HuH-7 (cell line): ENCODE measurements at regions not wholly inside any gene's neighbourhood (a gene's known extent, or its start where the extent isn't known, plus 50 kb on each side); places are given as distances from the start of the nearest gene placed in this dataset.
"Not testable (repeated sequence)": the region's sequence is repeated elsewhere in the genome, so short reads cannot be mapped to it uniquely, and the experiment has no call there.

Source experiments
- DNase-seq: peaks from one replicate; pipeline ENCODE4 v3.0.0; 2011; ENCODE audit warnings: low spot score

DNA sequence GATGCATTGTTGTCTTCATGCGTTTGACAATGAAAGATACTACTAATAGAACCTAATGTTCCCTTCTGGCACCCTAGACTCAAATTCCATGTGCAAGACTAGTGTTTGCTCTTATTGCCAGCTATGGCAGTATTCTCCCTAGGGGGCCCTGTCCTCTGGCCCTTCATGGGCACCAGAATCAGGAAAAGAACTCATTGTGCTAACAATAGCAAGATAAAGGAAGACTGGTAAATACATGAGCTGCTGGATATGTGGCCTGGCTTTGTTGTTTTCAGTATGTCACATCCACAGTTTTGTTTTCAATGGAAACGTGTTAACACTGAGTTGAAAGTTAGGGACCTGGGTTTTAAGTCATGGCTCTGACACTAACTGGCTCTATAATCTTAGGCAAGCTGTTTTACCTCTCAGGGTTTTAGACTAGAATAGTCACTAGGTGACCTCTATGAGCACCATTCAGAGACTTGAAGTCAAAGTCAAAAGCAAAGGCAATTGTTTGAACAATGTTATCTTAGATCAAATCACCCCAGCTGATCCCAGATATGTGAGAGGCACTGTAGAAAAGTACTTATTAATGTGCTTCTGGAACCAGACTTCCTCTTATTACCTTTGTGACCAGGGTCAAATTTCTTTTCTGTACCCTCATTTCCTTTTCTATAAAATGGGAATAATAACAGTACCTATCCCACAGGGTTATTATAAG lies 253.7 kb upstream of the DIAPH2 start:
- DNase-seq: no peak

DNA sequence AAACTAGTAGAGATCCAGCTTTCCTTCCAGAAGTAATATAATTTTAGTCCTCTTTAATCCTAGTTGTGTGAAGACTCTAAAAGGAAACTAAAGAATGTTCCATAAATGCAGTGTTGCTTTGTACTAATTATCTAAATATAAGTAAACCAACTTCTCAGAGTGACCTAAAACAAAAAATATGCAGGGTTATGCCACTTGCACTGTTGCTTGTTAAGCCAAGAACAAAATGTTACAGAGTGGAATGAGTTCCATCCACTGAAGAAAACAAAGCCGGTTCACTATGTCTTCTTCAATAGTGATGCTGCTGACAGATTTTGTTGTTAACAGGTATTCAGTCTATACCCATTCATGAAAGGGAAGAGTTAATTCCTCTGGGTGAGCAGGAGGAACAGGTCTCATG lies 252.0 kb upstream of the DIAPH2 start:
- no peak for DNase-seq

DNA sequence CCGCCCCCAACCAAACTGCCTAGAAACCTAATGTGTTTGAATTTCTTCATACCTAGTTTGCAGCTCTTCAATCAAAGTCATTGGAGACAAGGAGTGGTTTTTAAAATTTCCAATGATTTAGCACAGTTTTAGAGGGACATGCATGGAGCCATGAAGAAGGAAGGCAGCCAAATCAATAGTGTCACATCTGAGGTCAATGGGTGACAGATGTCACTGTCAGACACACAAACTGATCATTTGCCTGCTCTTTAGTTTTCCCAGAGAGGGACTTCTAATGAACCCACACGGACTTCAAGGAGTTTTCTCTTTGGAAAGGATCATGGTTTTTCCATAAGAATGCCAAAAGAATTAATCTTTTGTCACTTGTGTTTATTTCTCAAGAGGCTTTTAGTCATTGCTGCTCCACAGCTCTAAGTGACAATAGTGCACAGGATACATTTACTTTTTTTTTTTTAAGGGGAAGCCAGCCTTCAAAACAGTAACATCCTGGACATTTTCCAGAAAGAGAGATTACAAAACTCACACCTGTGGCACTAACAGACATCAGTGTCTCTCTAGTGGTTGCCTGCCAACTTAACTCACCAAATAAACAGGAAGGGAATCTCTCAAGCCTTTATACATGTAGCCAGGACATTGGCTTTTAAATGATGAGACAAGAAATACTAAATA lies 251.1 kb upstream of the DIAPH2 start:
- no peak for DNase-seq

DNA sequence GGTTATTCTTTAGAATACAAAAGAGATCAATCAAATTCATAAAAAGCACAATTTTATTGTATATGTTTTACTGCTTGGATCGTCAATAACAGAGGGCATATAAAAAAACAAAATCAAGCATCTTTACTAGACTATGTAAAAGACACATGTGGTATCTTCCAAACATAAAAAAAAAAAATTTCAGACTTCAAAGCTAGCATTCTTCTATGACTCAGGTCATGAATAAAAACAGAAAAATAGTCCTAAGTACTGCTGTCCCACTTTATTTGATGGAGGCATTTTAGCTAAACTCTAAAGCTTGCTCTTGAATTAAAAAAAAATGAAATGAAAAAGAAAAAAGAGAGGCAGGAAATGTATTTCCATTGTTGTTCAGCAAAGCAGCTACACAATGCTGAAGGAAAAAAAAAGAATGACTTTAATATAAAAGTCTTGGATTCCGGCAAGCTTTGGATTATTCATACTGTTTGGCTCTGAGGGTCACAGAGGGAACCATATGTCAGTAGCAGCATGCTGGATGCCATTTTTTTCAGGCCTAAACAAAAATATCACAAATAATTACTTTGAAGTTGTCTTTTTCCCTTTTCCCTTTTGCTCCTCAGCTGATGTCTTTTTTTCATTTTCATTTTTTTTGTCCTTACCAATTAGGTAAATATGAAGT lies 249.1 kb upstream of the DIAPH2 start:
- DNase-seq: no peak

DNA sequence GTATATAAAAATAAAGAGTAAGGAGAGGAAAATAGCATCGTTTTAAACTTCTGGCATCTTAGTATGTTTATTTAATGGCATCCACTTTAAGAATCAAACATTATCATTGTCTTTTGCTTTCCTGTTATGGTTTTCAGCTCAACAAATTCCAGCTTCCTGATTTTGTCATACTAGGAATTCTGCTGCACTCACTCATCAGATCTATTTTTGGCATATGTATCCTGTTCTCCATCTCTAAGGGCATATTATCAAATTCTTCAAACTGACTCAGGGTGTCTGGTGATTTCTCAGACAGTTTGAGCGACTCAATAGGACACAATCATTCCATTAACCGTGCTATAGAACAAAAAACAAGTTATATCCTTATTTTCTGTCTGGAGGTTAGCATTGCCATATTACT lies 248.5 kb upstream of the DIAPH2 start:
- no peak for DNase-seq

DNA sequence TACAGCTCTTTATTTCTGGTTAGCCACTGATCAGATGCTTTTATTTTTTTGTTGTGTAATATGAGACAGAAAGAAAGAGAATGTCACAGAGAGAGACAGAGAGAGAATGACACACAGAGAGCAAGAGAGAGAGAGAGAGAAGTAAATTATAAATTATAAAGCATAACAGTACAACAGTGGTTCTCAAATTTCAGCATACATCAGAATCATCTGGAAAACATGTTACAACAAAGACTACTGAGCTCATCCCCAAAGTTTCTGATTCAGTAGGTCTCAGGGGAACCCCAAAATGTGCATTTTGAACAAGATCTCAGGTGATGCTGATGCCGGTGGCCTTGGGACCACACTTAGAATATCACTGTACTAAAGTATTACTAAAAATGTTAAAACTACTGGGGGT lies 245.8 kb upstream of the DIAPH2 start:
- DNase-seq: no peak

DNA sequence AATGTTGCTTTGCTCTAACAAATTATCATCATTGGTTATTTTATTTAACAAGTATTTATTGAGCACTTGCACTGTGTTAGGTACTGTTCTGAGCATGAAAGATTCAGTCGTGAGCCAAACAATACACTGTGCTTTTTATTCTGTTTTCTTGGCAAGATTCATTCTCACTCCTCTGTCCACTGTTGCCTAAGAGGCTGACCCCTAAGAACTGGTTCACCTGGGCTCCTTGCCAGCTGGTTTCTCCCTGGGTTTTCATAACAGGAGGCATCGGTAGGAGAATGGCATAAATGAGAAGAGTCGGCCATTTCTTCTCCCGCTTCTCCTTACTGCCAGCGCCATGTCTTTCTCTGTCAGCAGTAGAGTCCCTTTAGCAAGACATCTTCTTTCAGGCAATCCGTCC lies 243.7 kb upstream of the DIAPH2 start:
- no peak for DNase-seq

DNA sequence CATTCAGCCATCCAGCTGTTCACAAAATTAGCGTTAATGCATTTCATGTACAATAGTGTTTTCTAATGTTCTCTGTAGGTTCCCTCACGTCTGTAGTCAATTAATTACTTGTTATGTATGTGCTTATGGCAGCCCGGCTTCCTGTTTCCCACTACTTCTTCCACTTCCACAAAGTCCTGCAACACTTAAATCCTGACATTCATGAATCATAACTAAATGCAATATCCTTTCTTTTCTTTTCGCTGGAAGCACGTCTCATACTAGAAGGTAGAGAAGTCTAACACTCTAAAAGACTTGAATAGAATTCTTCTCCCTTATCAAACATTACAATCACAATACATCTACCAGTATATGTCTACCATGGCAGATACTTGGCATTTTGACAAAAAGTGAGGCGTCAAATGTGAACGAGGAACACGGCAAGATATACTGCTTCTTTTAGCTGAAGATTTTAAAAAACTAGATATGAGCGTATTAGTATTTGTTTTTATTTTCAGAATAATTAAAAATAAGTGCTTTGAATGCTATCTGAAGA lies 239.0 kb upstream of the DIAPH2 start:
- DNase-seq: no peak

DNA sequence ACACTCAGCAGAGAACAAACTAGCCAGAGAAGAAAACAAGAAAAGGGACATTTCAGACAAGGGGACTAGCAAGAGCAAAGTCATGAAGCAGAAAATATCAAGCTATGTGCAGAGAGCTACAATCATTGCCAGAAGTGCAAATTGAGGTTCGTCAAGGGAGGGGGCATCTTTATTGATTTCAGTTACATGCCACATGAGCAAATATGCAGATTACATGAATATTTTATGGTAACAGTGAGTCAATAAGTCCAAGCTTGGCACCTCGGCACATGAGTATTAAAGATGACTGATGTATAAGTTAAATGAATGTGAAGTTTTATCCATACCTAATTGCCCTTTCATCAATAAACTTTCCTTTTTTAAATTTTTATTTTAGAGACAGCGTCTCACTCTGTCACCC lies 238.1 kb upstream of the DIAPH2 start:
- DNase-seq: no peak

DNA sequence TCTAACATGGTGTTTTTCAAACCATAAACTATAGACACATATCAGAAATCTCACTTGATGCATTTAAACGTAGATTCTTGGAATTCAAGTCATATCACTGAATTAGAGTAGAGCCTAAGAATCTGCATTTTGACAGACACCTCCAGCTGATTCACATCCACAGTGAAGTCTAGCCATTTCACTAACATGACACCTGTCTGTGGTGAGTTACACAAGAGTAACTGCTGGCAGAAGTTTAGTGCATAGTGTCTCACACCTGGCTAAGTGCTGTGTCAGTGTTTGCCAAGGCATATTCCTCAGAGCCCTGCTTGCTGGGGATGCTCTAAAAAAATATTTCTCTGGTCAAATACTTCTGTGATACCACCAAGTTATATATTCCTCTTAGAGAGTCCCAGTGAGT lies 237.5 kb upstream of the DIAPH2 start:
- DNase-seq: no peak

DNA sequence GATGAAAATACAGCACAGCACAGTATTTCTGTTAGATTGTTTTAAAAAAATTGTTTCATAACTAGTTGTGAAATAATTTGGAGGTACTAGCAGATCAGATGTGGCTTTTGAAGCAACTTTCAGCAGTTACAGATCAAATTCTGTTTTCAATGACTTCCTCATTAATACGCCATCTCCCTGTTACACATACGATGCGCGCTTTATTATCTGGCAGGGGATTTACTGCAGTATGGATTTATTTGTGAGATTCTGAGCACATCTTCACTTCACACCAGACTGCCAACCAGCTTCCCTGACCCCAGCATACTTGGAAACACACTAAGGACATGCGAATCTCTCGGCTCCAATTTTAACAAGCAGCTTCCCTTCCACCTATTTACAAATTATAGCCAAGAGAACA lies 235.5 kb upstream of the DIAPH2 start:
- DNase-seq: no peak

DNA sequence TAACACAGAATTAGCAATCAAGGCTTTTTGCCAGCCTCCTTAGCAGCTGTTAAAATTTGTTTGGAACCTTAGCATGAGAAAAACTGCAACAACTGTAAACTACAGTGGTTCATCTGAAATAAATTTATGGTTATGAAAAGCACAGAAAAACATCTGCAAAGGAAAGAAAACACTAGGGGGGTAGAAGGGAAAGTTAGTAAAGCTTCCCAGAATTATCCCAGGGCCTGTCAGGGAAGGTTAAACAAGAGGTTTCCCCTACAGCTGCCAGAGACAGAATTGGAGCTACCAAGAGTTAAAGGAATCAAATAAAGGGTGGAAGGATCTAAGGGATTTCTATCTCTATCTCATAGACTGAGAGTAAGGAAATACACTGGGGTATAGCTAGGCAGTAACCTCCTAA lies 234.7 kb upstream of the DIAPH2 start:
- no peak for DNase-seq

DNA sequence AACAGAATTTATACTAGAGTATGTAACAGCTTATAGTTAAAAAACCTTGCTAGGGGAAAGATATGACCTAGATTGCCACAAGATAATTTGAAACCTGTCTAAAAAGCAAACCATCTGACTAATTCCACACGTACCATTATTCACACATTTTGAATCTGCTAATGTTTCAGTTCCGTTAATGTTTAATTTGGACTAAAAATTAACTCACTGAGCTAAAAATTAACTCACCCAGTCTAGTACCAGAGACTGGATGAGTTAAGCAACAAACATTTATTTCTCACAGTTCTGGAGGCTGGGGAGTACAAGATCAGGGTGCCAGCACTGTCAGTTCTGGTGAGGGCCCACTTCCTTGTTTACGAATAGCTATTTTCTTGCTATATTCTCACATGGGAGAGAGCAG lies 231.5 kb upstream of the DIAPH2 start:
- no peak for DNase-seq

DNA sequence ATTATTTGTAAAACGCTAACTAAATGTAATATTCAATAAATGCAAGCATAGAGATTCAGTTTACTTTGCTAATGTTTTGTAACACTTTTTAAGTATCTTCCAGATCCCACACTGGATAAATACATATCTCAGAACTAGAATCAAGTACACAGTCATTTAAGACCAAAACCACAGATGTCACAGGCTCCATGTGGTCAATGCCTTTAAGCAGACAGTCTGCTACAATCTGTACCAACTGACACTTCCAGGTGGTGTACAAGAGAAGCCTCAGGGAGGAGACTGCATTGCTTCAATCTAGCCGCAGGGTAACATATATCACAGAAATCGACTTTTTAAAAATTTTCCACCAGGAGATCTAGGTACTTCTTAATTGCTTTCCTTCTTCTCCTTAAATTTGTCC lies 229.6 kb upstream of the DIAPH2 start:
- DNase-seq: no peak

DNA sequence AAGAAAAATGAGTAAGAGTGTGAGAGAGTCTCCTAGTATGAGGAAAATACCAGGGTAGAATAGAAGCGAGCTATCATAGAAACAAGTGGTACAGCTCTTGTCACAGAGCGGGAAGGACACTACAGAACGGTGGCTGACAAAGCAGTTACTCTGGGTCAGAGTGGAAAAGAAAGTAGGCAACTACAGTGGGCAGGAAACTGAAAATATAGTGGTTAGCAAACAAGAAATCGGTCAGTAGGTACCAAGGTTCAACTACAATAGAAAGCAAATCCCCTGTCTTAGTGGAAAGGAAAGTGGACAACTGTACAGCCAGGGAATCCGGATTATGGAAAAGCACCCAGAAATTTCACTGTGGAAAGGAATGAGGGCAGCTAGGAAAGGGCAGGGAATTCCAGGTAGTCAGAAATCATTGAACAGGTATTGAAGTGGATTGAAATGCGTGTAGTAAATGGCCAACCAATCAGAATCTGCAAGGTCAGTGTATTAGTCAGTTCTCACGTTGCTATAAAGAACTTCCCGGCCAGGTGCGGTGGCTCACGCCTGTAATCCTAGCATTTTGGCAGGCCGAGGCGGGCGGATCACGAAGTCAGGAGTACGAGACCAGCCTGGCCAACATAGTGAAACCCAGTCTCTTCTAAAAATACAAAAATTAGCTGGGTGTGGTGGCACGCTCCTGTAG lies 219.6 kb upstream of the DIAPH2 start:
- DNase-seq: peak; percentile 1

DNA sequence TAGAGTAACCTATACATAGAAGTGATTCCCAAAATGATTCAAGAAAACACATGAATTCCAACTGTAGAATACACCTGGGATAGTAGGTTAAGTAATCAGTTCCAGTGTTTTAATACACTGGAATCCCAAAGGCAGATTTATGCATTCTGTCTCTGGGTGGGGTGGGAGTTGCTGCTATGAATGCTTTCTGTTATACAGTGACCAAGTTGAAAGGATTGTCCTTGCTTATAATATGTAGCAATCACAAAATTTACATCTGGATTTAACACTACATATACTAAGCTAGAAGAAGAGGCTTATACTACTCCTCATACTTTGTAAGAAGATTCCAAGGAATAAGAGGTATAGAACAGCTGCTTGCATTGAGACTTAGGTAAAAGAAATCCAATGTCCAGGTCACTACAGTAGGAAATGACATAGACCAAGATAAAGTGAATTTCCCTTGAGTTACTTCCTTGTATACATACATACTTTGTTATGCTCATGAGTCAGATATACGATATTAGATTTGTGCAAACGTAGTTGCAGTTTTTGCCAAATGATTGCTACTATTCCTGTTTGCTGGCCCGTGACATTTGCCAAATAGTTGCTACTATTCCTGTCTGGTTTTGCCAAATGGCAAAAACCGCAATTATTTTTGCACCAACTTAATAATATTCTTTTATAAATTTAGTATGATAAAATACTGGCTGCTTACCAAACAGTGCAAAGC lies 210.5 kb upstream of the DIAPH2 start:
- DNase-seq: no peak

DNA sequence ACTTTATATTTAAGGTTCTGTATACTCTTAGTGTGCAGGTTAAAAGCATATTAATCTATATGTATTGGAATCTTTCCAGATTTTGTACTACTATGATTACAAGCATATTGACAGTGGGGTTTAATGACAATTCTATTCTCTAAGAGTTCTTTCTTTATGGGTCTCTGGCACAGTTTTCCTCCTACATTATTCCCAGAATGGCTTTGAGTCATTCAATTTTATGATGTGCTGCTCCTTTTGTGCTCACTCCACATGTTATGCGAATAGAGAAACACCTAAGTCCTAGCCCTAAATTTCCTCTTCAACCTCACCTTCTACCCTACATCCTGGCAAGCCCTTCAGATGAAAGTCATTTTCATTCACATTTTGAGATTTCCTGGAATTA lies 209.9 kb upstream of the DIAPH2 start:
- DNase-seq: no peak

DNA sequence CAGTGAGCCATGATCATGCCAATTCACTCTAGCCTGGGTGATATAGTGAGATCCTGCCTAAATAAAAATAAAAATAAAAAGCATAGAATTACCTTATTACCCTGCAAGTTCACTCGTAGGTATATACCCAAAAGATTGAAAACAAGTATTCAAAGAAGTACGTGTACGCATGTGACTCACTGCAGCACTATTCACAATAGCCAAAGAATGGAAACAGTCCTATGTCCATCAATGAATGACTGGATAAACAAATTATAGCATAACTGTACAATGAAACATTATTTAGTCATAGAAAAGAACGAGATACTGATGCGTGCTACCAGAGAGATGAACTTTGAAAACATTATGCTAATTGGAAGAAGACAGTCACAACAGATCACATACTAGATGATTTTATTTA lies 204.6 kb upstream of the DIAPH2 start:
- no peak for DNase-seq

DNA sequence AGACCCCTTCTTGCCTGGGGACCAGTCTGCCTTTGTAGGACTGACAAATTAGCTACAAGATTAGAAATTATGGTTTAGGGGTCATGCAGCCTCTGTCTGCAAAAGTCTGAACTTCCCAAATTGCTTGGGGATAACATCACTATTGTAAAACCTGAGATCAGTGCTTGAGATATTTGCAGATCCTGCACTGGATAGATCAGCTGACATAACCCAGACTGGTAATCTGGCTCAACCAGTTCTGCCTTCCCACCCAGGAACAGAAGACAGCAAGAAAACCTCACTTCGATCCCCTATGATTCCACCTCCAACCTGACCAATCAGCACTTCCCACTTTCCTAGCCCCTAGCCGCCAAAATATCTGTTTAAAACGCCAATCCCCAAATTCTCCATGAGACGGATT lies 202.8 kb upstream of the DIAPH2 start:
- no peak for DNase-seq

DNA sequence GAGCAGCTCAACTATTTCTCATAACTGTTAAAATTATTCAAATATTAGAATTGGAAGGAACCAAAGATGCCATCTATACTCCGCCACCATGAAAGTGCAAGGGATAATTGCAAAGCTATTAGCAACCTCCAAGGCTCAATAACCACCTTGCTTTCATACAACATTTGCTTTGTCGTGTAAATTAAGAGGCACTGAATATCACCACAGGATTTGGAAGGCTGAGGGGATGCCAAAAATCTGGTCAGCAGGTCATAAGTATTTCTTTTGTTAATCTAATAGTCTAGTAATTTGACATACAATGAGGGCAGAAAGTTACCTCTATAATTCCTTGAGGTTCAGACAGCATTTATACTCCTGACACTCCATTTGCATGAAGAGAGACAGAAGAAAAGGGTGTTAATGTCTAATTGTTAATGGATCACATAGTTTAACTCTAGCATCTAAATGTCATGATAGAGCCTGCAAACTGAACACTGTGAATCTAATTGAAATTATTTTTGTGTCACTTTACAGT lies 200.9 kb upstream of the DIAPH2 start:
- DNase-seq: no peak

DNA sequence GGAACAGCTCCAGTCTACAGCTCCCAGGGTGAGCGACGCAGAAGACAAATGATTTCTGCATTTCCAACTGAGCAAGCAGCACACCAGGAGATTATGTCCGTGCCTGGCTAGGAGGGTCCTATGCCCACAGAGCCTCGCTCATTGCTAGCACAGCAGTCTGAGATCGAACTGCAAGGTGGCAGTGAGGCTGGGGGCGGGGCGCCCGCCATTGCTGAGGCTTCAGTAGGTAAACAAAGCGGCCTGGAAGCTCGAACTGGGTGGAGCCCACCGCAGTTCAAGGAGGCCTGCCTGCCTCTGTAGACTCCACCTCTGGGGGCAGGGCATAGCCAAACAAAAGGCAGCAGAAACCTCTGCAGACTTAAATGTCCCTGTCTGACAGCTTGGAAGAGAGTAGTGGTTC lies 198.0 kb upstream of the DIAPH2 start:
- not testable (repeated sequence) for DNase-seq

DNA sequence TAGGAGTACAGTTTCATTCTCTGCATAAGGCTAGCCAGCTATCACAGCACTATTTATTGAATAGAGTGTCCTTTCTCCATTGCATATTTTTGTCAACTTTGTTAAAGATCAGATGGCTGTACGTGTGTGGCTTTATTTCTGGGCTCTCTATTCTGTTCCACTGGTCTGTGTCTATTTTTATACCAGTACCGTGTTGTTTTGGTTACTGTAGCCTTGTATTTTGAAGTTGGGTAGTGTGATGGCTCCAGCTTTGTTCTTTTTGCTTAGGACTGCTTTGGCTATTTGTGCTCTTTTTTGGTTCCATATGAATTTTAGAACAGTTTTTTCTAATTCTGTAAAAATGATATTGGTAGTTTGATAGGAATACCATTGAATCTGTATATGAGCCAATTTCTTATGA lies 182.1 kb upstream of the DIAPH2 start:
- DNase-seq: no peak
